GM12892 (cell line): ENCODE measurements at regions not wholly inside any gene's neighbourhood (a gene's known extent, or its start where the extent isn't known, plus 50 kb on each side); places are given as distances from the start of the nearest gene placed in this dataset.

Experiments
- POLR2A ChIP-seq: IDR thresholded peaks from 2 replicates; pipeline ENCODE4 v1.6.1; 2011; ENCODE audit warnings: low read depth, low read length, control low read depth
- POLR2AphosphoS5 ChIP-seq: IDR thresholded peaks from 2 replicates; pipeline ENCODE4 v1.6.1; 2011; ENCODE audit warnings: low read depth, low read length, control low read depth
- TAF1 ChIP-seq: IDR thresholded peaks from 2 replicates; pipeline ENCODE4 v1.6.1; 2011; ENCODE audit warnings: low read depth, mild to moderate bottlenecking, control low read depth, low read length, borderline replicate concordance

GRCh38 chr5:136811551-136811950 lies 446.2 kb upstream of the TRPC7 start:
- TF ChIP-seq POLR2A (no peak), POLR2AphosphoS5 (no peak), TAF1 (no peak)
